ENCODE measurements at regions not wholly inside any gene's neighbourhood (a gene's known extent, or its start where the extent isn't known, plus 50 kb on each side); places are given as distances from the start of the nearest gene placed in this dataset.

GRCh38 chr4:132863619-132864018, 285.5 kb upstream of the PCDH10 start:
- H3K4me1 ChIP-seq (ENCODE audit: insufficient read depth, low read length) = no peaks in the 10 kb centered on the region
- H3K36me3 ChIP-seq (replicated peaks in 1 of 2; ENCODE audit: control insufficient read depth in 1 of 2, insufficient read depth in 2 of 2, low read length in 2 of 2) = no peaks in the 10 kb centered on the region
- TF ChIP-seq TIGD3 (CRISPR knock-in tag; IDR thresholded peaks at IDR 0.05; ENCODE audit: borderline replicate concordance) (no peak), MAFF (IDR thresholded peaks at IDR 0.05; ENCODE audit: low read depth, low read length) (peak; percentile 76; the same call in 1 of the 2 replicates), MAFK (conservative IDR thresholded peaks at IDR 0.05 in 1 of 2, IDR thresholded peaks at IDR 0.05 in 1 of 2; ENCODE audit: low read length in 2 of 2) (peak; percentile 56 to 76)
- in situ Hi-C loops (cut with HindIII; ENCODE audit: extremely low pct_ligation_motif_present, low pct_unique_long_range_greater_than_20kb) = no loop called here
- FAIRE-seq (no peak), ATAC-seq (no peak), DNase-seq (ENCODE audit: low spot score) (no peak)
- 85% methylated on average over 1 of the region's 1 CpG for WGBS (ENCODE audit: low lambda C conversion rate)
- BruUV-seq (replicated peaks) = no TSS peak
- POLR2A ChIA-PET = no interaction called here
- H3K79me2 ChIP-seq (ENCODE audit: insufficient read depth, low read length) = no peaks in the 10 kb centered on the region
- CTCF ChIA-PET (ENCODE audit: low intra/inter-chr PET ratio, low total read pairs) = no interaction called here
- no peaks in the 10 kb centered on the region for H4K20me1 ChIP-seq (ENCODE audit: insufficient read depth, low read length)
- H3K4me3 ChIP-seq (replicated peaks in 1 of 3; ENCODE audit: insufficient read depth in 1 of 3, low read depth in 2 of 3, low read length in 3 of 3) = no peak overlapping the region
- no peak overlapping the region for H3K9ac ChIP-seq (ENCODE audit: insufficient read depth, low read depth, low read length)
- no peaks in the 10 kb centered on the region for H3K9me3 ChIP-seq (ENCODE audit: low read length)
- no peak overlapping the region for H3K4me2 ChIP-seq (ENCODE audit: low read depth, low read length)
- H3K27me3 ChIP-seq (ENCODE audit: control insufficient read depth in 1 of 2, insufficient read depth in 2 of 2, low read length in 2 of 2) = no peaks in the 10 kb centered on the region
- intact Hi-C loops (cut with micrococcal nuclease; ENCODE audit: unreplicated experiment) = no loop called here
- no peak overlapping the region for H2AFZ ChIP-seq (ENCODE audit: low read length)
- no peak overlapping the region for H3K27ac ChIP-seq (ENCODE audit: extremely low read length, insufficient read depth, low read length)

- Histone ChIP-seq H3K27me3 (ENCODE audit: control insufficient read depth in 1 of 2, insufficient read depth in 2 of 2, low read length in 2 of 2) (no peaks in the 10 kb centered on the region), H3K9me3 (ENCODE audit: low read length) (no peaks in the 10 kb centered on the region), H3K9ac (ENCODE audit: insufficient read depth, low read depth, low read length) (no peak overlapping the region), H3K4me3 (replicated peaks in 1 of 3; ENCODE audit: insufficient read depth in 1 of 3, low read depth in 2 of 3, low read length in 3 of 3) (no peak overlapping the region), H2AFZ (ENCODE audit: low read length) (no peak overlapping the region), H3K36me3 (replicated peaks in 1 of 2; ENCODE audit: control insufficient read depth in 1 of 2, insufficient read depth in 2 of 2, low read length in 2 of 2) (no peaks in the 10 kb centered on the region), H3K4me1 (ENCODE audit: insufficient read depth, low read length) (no peaks in the 10 kb centered on the region), H3K27ac (ENCODE audit: extremely low read length, insufficient read depth, low read length) (no peak overlapping the region), H4K20me1 (ENCODE audit: insufficient read depth, low read length) (no peaks in the 10 kb centered on the region), H3K4me2 (ENCODE audit: low read depth, low read length) (no peak overlapping the region), H3K79me2 (ENCODE audit: insufficient read depth, low read length) (no peaks in the 10 kb centered on the region)
- 0% methylated on average over 1 of the region's 1 CpG for WGBS (ENCODE audit: low lambda C conversion rate)
- in situ Hi-C loops (cut with HindIII; ENCODE audit: extremely low pct_ligation_motif_present, low pct_unique_long_range_greater_than_20kb) (no loop called here), intact Hi-C loops (cut with micrococcal nuclease; ENCODE audit: unreplicated experiment) (no loop called here)
- DNase-seq (ENCODE audit: low spot score) = no peak
- POLR2A ChIA-PET = no interaction called here
- CTCF ChIA-PET (ENCODE audit: low intra/inter-chr PET ratio, low total read pairs) = no interaction called here
- FAIRE-seq = no peak
- no TSS peak for BruUV-seq (replicated peaks)
- ATAC-seq = no peak
- no peak for TF ChIP-seq BRCA1 (CRISPR knock-in tag; IDR thresholded peaks at IDR 0.05)
- no peak for TF ChIP-seq KLF16 (CRISPR knock-in tag; IDR thresholded peaks at IDR 0.05)
- TF ChIP-seq TCF7L2 (IDR thresholded peaks at IDR 0.05; ENCODE audit: low read depth, low read length) = no peak
- TF ChIP-seq ATF6 (CRISPR knock-in tag; conservative IDR thresholded peaks at IDR 0.05) = no peak
- TF ChIP-seq ZFP90 (CRISPR knock-in tag; IDR thresholded peaks at IDR 0.05; ENCODE audit: borderline replicate concordance) = no peak
- TF ChIP-seq CEBPZ (IDR thresholded peaks at IDR 0.05; ENCODE audit: low read length) = no peak
- TF ChIP-seq NFIC (IDR thresholded peaks at IDR 0.05; ENCODE audit: low read length) = no peak
- TF ChIP-seq ZNF382 (CRISPR knock-in tag; IDR thresholded peaks at IDR 0.05; ENCODE audit: borderline replicate concordance) = no peak
- no peak for TF ChIP-seq ZNF570 (CRISPR knock-in tag; IDR thresholded peaks at IDR 0.05; ENCODE audit: borderline replicate concordance)
- TF ChIP-seq HNF4A (CRISPR knock-in tag; IDR thresholded peaks at IDR 0.05) = no peak
These were observed 283.6 kb upstream of the PCDH10 start for GRCh38 chr4:132865458-132865857.

Data from HepG2 (cell line).